ENCODE measurements at regions not wholly inside any gene's neighbourhood (a gene's known extent, or its start where the extent isn't known, plus 50 kb on each side); places are given as distances from the start of the nearest gene placed in this dataset.

- peak; percentile 34 to 37 for DNase-seq
These were observed 120.9 kb downstream of the SAMMSON start for GRCh38 chr3:70120357-70120966.

DNA sequence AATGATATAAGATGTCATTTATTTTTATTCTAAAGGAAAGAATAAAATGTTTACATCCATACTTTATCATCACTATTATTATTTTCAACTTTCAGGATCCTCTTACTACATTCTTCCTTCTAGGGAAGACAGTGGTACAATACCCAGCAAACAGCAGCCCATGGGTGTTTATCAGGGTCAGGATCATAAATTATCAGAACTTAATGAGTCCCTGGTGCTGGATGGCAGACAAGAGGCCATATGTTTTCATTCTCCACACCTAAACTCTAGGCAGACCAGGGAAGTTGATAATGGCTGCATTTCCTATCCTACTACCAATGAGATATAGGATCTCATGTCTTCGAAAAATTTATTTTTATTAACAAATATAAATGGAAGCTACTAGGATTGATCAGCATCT lies 127.7 kb downstream of the SAMMSON start:
- no peak for DNase-seq

DNA sequence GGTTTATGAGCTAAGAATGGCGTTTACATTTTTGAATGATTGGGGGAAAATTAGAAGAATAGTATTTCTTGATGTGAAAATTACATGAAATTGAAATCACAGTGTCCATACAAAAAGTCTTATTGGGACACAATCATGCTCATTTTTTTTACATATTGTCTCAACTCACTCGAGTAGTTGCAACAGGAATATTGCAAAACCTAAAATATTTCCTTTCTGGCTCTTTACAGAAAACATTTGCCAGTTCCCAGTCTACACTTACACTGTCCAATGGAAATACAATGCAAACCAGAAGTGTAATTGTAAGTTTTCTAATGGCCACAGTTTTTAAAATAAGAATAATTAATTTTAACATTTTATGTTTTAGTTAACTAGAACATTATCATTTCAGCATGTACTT lies 137.8 kb downstream of the SAMMSON start:
- no peak for DNase-seq

DNA sequence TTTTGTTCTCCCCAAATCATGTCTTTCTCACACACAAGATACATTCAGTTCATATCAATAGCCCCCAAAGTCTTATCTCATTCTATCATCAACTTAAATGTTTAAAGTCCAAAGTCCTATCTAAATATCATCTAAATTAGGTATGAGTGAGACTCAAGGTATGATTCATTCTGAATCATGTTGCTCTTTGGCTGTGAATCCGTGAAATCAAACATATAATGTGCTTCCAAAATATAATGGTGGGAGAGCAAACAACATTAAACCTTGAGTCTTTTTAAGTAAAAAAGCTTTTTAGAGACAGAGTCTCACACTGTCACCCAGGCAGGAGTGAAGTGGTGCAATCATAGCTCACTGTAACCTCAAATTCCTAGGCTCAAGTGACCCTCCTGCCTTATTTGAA lies 139.1 kb downstream of the SAMMSON start:
- DNase-seq = no peak

All from CD4-positive, alpha-beta T cell treated with Interleukin-1 beta for 1 hour (primary cell).